COLO668 (cell line): ENCODE measurements at regions not wholly inside any gene's neighbourhood (a gene's known extent, or its start where the extent isn't known, plus 50 kb on each side); places are given as distances from the start of the nearest gene placed in this dataset.
A peak's percentile ranks its signal among the peaks of the same experiment; 100 is the strongest.

Experiments used
- DNase-seq: peaks from one replicate; lab custom pipeline; 2025; ENCODE audit not compliant: unreplicated experiment; lab: John Stamatoyannopoulos, UW

GRCh38 chr1:224504297-224505041 lies 69.9 kb upstream of the WDR26 start:
- DNase-seq: no peak

- no peak for DNase-seq
Measured at GRCh38 chr1:224505454-224506093, 71.0 kb upstream of the WDR26 start.

DNA sequence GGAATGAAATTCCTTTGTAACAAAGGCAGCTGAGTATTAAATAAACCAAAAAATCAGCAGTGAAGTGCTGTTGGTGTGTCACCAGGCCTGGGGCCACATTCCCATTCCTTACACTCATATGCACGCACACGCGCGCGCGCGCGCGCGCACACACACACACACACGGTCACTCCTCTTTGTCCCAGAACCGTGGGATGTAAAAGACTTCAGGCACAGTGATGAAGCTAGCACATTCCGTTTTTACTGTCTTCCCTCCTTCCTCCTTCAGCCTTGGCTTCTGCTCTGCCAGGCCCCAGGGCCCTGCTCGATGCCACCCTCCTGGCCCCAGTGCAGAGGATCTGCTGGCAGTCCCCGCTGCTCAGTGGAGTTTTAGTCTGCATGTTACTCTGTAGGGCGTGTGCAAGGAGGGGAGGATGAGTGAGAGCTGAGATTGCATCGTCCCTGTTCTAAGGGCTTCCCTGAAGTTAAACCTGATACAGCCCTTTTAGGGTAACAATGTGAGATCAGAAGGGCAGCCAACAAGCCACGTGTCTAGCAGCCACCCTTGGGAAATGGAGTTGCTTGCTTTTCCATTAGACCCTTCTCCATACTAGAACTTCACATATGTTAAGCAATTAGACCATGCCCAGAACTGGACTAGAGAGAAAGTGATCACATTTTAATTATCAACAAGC lies 71.7 kb upstream of the WDR26 start:
- no peak for DNase-seq

GRCh38 chr1:224507771-224508523 lies 73.3 kb upstream of the WDR26 start:
- DNase-seq: no peak

GRCh38 chr1:224509907-224510306 lies 75.3 kb upstream of the WDR26 start:
- no peak for DNase-seq

- DNase-seq: no peak
Measured at GRCh38 chr1:224510880-224511645, 76.5 kb upstream of the WDR26 start.

- no peak for DNase-seq
Measured at GRCh38 chr1:224512600-224513151, 78.1 kb upstream of the WDR26 start.

DNA sequence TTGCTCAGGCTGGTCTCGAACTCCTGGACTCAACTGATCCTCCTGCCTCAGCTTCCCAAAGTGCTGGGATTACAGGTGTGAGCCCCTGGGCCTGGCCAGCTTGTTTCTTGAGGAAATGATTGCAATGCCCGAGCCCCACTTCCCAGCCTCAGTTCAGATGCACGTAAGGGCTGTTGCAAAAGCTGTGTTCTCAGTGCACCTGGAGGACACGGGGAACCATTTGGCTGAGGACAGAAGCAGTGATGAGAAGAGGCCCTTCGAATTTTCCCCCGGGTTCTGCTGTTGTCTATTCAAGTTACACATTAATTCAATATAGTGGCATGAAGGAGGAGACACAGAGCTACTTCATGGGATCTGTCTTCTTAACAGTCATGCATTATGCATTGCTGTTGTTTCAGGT lies 78.8 kb upstream of the WDR26 start:
- DNase-seq: no peak

GRCh38 chr1:224513787-224514209 lies 79.2 kb upstream of the WDR26 start:
- peak; percentile 93 for DNase-seq

GRCh38 chr1:224517171-224517570 lies 82.6 kb upstream of the WDR26 start:
- no peak for DNase-seq

- DNase-seq: no peak
Measured at GRCh38 chr1:224518528-224518927, 83.9 kb upstream of the WDR26 start.

DNA sequence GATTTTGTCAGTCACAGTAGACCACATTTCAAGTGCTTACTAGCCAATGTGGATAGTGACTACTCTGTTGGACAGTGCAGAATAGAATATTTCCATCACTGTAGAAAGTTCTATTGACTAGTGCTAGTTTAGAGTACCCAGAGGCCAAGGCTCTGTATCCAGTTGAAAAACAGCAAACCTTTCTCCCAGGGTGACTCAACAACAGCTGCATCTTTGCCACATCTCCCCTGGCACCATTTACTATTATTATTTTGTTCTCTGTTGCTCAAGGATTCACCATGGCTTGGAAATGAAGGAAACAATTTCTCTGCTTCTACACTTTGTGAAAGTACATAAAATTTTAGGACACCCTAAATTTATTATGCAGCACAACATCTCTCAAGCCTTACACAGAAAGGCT lies 85.3 kb upstream of the WDR26 start:
- DNase-seq: no peak

GRCh38 chr1:224520808-224521207 lies 86.2 kb upstream of the WDR26 start:
- DNase-seq: no peak

DNA sequence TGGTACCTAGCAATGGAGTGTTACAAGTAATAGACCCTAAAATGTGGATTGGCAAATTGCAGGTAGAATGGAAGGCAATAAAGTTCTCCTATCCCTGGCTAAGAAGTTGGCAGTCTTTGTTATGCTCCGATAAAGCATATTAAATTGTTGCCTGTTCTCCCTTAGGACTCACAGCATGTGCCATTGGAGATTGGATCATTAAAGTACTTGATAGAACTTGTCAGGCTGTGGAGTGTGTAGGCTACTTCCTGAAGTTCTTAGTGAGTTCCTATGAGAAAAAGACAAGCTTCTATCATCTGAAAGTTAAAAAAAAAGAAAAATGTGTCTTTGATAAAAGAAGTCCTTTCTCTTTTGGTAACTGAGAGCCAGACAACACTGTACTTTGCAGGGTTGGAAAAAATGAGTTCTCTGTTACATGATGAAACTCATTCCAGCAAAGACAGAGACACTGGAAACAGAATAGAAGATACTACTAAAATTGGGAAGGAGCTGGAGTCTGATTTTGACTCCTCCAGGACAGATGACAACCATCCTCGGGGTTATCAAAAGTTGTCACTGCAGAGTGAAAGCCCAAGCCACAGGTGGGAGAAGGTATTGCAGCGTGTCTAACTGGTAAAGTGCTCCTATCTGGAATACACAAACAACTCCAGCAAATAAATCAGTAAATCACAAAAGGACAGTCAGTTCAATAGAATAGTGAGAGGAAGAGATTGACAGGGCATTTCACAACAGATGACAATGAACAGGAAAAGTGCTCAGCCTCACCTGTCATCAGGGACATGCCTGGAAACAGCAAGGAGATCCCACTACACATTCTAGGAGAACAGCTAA lies 87.5 kb upstream of the WDR26 start:
- no peak for DNase-seq

DNA sequence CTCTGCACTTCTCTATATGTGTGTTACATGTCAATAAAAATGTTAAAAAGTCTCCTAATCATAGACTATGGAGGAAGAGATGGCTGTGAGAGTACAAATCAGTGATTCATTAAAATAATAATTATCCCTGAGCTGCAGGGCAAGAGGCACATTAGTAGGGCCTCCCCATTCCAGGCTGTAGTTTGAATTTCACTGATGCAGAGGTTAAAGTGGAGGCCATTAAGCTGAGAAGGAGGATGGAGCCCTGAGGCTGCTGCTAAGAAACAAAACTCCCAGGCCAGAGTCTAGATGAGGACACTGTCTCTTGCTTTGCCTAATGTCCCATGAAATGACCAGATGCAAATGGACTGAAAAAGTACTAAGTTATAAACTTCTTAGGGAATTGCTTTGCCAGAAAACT lies 89.1 kb upstream of the WDR26 start:
- DNase-seq: no peak

GRCh38 chr1:224524679-224525078 lies 90.1 kb upstream of the WDR26 start:
- DNase-seq: no peak

- DNase-seq: no peak
Measured at GRCh38 chr1:224525411-224526040, 90.6 kb upstream of the CNIH3 start.

DNA sequence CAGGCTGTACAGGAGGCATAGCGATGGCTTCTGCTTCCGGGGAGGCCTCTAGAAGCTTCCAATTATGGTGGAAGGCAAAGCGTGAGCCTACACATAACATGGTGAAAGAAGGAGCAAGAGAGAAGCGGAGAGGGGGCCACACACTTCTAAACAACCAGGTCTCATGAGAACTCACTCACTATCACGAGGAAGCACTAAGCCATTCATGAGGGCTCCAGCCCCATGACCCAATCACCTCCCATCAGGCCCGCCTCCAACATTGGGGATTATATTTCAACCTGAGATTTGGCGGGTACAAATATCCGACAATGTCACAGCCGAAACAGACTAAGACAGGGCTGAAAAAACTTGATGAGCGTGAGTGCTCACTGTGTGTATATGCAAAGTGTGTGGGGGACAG lies 89.3 kb upstream of the CNIH3 start:
- no peak for DNase-seq

DNA sequence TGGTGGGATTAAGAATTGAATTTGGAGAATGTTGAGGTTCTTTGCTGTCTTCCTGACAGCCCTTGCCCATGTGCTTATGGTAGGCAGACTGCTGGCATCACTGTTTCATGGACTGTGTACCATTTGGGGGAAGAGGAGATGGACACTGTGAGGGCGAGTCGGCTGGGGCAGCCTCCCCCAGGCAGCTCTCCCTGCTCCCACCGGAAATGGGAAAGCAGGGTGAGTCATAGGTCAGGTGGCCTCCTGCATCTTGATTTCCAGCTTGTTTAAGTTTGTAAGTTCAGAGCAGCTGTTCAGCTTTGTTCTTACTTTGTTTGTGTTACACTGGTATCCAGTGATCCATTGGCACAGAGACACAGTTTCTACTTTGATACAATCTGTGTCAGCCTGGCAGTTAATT lies 87.2 kb upstream of the CNIH3 start:
- DNase-seq: no peak
